ENCODE measurements at regions not wholly inside any gene's neighbourhood (a gene's known extent, or its start where the extent isn't known, plus 50 kb on each side); places are given as distances from the start of the nearest gene placed in this dataset.

GRCh38 chrY:13126881-13127456 lies 222.3 kb downstream of the DDX3Y start:
- H3K9me3 ChIP-seq (ENCODE audit: control insufficient read depth, insufficient read depth, low read length): no peaks in the 10 kb centered on the region
- H3K27ac ChIP-seq (ENCODE audit: low read depth, low read length): no peak overlapping the region
- H3K4me3 ChIP-seq (ENCODE audit: low read depth, low read length): no peak overlapping the region
- no peaks in the 10 kb centered on the region for H3K27me3 ChIP-seq (ENCODE audit: control insufficient read depth, insufficient read depth, low read length)
- POLR2A ChIA-PET: no interaction called here
- TF ChIP-seq CTCF (IDR thresholded peaks at IDR 0.05; ENCODE audit: low read depth, low read length): no peak
- DNase-seq (ENCODE audit: low read depth, low spot score): no peak
- CTCF ChIA-PET: no interaction called here

GRCh38 chrY:13127476-13127875 lies 222.8 kb downstream of the DDX3Y start:
- ChIA-PET CTCF (no interaction called here), POLR2A (no interaction called here)
- Histone ChIP-seq H3K4me3 (ENCODE audit: low read depth, low read length) (no peak overlapping the region), H3K9me3 (ENCODE audit: control insufficient read depth, insufficient read depth, low read length) (no peaks in the 10 kb centered on the region), H3K27me3 (ENCODE audit: control insufficient read depth, insufficient read depth, low read length) (no peaks in the 10 kb centered on the region), H3K27ac (ENCODE audit: low read depth, low read length) (no peak overlapping the region)
- no peak for TF ChIP-seq CTCF (IDR thresholded peaks at IDR 0.05; ENCODE audit: low read depth, low read length)
- no peak for DNase-seq (ENCODE audit: low read depth, low spot score)

GRCh38 chrY:13149148-13149547 lies 244.5 kb downstream of the DDX3Y start:
- ChIA-PET CTCF (no interaction called here), POLR2A (no interaction called here)
- Histone ChIP-seq H3K4me3 (ENCODE audit: low read depth, low read length) (peak overlapping the region; percentile 15; the same call in 1 of the 2 replicates), H3K27ac (ENCODE audit: low read depth, low read length) (no peak overlapping the region), H3K9me3 (ENCODE audit: control insufficient read depth, insufficient read depth, low read length) (no peaks in the 10 kb centered on the region), H3K27me3 (ENCODE audit: control insufficient read depth, insufficient read depth, low read length) (no peaks in the 10 kb centered on the region)
- no peak for TF ChIP-seq CTCF (IDR thresholded peaks at IDR 0.05; ENCODE audit: low read depth, low read length)
- DNase-seq (ENCODE audit: low read depth, low spot score): no peak

- Histone ChIP-seq H3K4me3 (ENCODE audit: low read depth, low read length) (no peak overlapping the region), H3K27me3 (ENCODE audit: control insufficient read depth, insufficient read depth, low read length) (no peaks in the 10 kb centered on the region), H3K27ac (ENCODE audit: low read depth, low read length) (no peak overlapping the region), H3K9me3 (ENCODE audit: control insufficient read depth, insufficient read depth, low read length) (no peaks in the 10 kb centered on the region)
- no peak for DNase-seq (ENCODE audit: low read depth, low spot score)
- no peak for TF ChIP-seq CTCF (IDR thresholded peaks at IDR 0.05; ENCODE audit: low read depth, low read length)
- CTCF ChIA-PET: no interaction called here
- POLR2A ChIA-PET: no interaction called here
These were observed 263.0 kb downstream of the DDX3Y start for GRCh38 chrY:13167698-13168097.

- H3K4me3 ChIP-seq (ENCODE audit: low read depth, low read length): no peak overlapping the region
- H3K27ac ChIP-seq (ENCODE audit: low read depth, low read length): no peak overlapping the region
- no peak for DNase-seq (ENCODE audit: low read depth, low spot score)
- no peaks in the 10 kb centered on the region for H3K27me3 ChIP-seq (ENCODE audit: control insufficient read depth, insufficient read depth, low read length)
- H3K9me3 ChIP-seq (ENCODE audit: control insufficient read depth, insufficient read depth, low read length): no peaks in the 10 kb centered on the region
- no peak for TF ChIP-seq CTCF (IDR thresholded peaks at IDR 0.05; ENCODE audit: low read depth, low read length)
- ChIA-PET CTCF (no interaction called here), POLR2A (no interaction called here)
These were observed 263.6 kb downstream of the DDX3Y start for GRCh38 chrY:13168257-13168656.

All from AG04450 (cell line).